ENCODE measurements at regions not wholly inside any gene's neighbourhood (a gene's known extent, or its start where the extent isn't known, plus 50 kb on each side); places are given as distances from the start of the nearest gene placed in this dataset.
"Not testable (repeated sequence)": the region's sequence is repeated elsewhere in the genome, so short reads cannot be mapped to it uniquely, and the experiment has no call there.

DNA sequence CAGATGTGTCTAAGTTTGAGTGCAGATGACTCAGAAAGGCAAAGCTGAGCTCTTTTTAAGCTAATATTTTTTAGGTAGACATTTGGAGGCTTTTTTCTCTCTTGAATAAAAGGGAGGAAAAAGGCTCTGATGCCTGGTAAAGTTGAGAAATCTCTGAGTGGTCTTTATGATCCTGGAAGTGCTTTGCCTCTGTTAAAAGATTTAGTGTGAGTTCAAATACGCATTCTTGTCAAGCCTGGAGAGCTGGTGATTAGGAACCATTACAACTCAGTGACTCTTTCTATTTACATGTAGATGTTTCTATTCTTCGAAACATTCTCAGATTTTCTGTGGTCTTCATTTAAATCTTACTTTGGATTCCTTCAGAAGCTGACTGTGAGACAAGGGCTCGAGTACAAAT, 143.4 kb upstream of the MED14 start:
- H3K27me3 Mint-ChIP-seq (ENCODE audit: low read depth) = peaks cover 42% of the 10 kb centered on the region
- no peak overlapping the region for H3K27ac Mint-ChIP-seq
- DNase-seq = no peak
- ATAC-seq (replicated peaks in 1 of 2) = no peak
- H3K9me3 Mint-ChIP-seq = no peaks in the 10 kb centered on the region
- H3K36me3 Mint-ChIP-seq (ENCODE audit: insufficient read depth in 2 of 2) = no peaks in the 10 kb centered on the region
- no peaks in the 10 kb centered on the region for H3K4me1 Mint-ChIP-seq (ENCODE audit: low read depth)
- H3K4me3 Mint-ChIP-seq = no peak overlapping the region

DNA sequence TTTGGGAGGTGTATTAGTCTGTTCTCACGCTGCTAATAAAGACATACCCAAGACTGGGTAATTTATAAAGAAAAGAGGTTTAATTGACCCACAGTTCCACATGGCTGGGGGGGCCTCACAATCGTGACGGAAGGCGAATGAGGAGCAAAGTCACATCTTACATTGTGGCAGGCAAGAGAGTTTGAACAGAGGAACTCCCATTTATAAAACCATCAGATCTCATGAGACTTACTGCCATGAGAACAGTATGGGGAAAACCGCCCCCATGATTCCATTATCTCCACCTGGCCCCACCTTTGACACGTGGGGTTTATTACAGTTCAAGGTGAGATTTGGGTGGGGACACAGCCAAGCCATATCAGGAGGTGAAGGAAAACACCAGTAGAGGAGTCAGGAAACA, 143.8 kb upstream of the MED14 start:
- ATAC-seq (replicated peaks in 1 of 2); H3K4me1 Mint-ChIP-seq (ENCODE audit: low read depth); H3K27ac Mint-ChIP-seq; H3K9me3 Mint-ChIP-seq; H3K36me3 Mint-ChIP-seq (ENCODE audit: insufficient read depth in 2 of 2); H3K4me3 Mint-ChIP-seq; DNase-seq: not testable (repeated sequence)
- H3K27me3 Mint-ChIP-seq (ENCODE audit: low read depth) = peaks cover 43% of the 10 kb centered on the region

DNA sequence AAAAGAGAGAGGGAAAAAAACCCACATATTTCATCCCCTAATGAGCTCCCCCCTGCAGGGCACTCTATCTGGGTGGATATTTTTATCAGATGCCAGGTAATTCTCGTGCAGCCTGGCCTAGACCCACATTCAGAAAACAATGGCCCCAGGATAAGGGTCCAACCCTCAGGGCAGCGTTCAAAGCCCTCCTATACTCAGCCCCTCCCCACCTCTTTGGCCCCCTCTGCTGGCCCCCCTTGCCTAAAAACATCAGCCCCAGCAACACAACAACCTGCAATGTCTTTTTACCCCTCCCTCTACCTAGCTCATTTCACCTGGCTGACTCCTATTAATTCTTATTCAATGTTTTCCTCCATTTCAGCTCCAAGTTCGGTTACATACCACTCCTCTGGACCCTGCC, 145.4 kb upstream of the MED14 start:
- H3K9me3 Mint-ChIP-seq = no peaks in the 10 kb centered on the region
- no peaks in the 10 kb centered on the region for H3K36me3 Mint-ChIP-seq (ENCODE audit: insufficient read depth in 2 of 2)
- DNase-seq = no peak
- no peaks in the 10 kb centered on the region for H3K4me1 Mint-ChIP-seq (ENCODE audit: low read depth)
- ATAC-seq (replicated peaks in 1 of 2) = no peak
- H3K27me3 Mint-ChIP-seq (ENCODE audit: low read depth) = peaks cover 34% of the 10 kb centered on the region
- no peak overlapping the region for H3K27ac Mint-ChIP-seq
- H3K4me3 Mint-ChIP-seq = no peak overlapping the region

DNA sequence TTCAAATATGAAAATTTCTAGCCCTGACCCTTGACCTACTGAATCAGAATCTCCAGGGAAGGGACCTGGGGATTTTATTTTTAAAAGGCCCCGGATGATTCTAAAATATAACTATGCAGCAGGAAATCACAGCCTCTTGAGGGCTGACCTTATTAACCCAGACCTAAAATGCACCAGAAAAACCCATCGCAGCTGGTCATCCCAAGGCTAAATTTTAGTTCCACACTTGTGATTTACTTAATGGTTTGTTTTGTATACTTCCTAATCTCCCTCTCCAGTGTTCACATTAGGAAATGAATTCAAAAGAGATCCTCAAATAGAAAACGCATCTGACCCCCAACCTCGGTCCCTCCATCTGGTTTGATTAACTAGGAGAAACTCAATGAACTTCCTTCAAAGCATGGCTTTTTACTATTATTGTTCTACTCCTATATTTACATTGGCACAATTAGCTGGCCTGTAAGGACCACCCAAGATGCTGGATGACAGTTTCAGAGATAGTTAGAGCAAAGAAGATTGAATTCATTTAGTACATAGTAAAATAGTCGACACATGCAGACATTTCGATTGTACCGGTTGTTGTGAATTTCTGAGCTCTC, 147.8 kb upstream of the MED14 start:
- Mint-ChIP-seq H3K4me1 (ENCODE audit: low read depth) (no peaks in the 10 kb centered on the region), H3K4me3 (no peak overlapping the region), H3K36me3 (ENCODE audit: insufficient read depth in 2 of 2) (no peaks in the 10 kb centered on the region), H3K27me3 (ENCODE audit: low read depth) (peaks cover 36% of the 10 kb centered on the region), H3K27ac (no peak overlapping the region), H3K9me3 (no peaks in the 10 kb centered on the region)
- DNase-seq = no peak
- ATAC-seq (replicated peaks in 1 of 2) = no peak

DNA sequence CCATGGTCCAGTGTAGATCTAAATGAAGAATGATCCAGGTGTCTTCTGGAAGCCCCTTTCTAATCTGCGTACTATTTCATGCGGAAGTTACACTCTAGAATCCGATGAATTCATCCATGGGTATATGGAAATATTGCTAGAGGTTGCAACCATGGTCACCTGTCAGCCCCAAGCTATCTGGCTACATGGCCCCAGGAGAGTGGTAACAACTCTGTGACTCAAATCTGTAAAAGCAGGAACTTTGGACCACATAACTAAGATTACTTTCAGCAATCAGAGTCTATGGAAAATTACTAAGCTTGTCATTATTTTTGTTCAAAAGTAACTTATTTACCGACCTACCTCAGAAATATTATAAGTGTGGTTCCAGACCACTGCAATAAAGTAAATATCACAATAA, 150.6 kb upstream of the MED14 start:
- no peaks in the 10 kb centered on the region for H3K36me3 Mint-ChIP-seq (ENCODE audit: insufficient read depth in 2 of 2)
- no peaks in the 10 kb centered on the region for H3K4me1 Mint-ChIP-seq (ENCODE audit: low read depth)
- DNase-seq = no peak
- no peak overlapping the region for H3K27ac Mint-ChIP-seq
- H3K9me3 Mint-ChIP-seq = no peaks in the 10 kb centered on the region
- no peak overlapping the region for H3K4me3 Mint-ChIP-seq
- peaks cover 38% of the 10 kb centered on the region for H3K27me3 Mint-ChIP-seq (ENCODE audit: low read depth)
- no peak for ATAC-seq (replicated peaks in 1 of 2)

DNA sequence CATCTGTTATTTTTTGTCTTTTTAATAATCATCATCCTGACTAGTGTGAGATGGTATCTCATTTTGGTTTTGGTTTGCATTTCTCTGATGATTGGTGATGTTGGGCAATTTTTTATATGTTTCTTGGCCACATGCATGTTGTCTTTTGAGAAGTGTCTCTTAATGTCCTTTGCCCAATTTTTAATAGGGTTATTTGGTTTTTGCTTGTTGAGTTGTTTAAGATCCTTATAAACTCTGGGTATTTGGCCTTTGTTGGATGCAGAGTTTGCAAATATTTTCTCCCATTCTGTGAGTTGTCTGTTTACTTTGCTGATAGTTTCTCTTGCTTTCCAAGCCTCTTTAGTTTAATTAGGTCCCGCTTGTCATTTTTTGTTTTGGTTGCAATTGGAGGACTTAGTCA, 152.1 kb upstream of the MED14 start:
- ATAC-seq (replicated peaks in 1 of 2) = no peak
- Mint-ChIP-seq H3K27ac (no peak overlapping the region), H3K4me3 (no peak overlapping the region), H3K27me3 (ENCODE audit: low read depth) (peaks cover 40% of the 10 kb centered on the region), H3K9me3 (peaks cover 0 to 2% of the 10 kb centered on the region in 2 donors), H3K4me1 (ENCODE audit: low read depth) (no peaks in the 10 kb centered on the region), H3K36me3 (ENCODE audit: insufficient read depth in 2 of 2) (no peaks in the 10 kb centered on the region)
- no peak for DNase-seq

DNA sequence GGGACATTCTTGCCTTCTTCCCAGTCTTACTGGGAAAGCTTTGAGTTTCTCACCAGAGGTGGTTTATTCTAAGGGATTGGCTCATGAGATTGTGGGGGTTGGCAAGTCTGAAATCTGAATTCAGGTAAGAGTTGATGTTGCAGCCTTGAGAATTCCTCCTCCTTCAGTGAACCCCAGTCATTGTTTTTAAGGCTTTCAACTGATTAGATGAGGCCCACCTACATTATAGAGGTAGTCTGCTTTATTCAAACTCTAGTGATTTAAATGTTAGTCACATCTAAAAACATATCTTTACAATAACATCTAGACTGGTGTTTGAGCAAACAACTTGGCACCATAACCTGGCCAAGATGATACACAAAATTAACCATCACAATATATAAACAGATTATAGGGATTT, 156.5 kb upstream of the MED14 start:
- H3K36me3 Mint-ChIP-seq (ENCODE audit: insufficient read depth in 2 of 2) = no peaks in the 10 kb centered on the region
- no peak for ATAC-seq (replicated peaks in 1 of 2)
- no peak overlapping the region for H3K4me3 Mint-ChIP-seq

DNA sequence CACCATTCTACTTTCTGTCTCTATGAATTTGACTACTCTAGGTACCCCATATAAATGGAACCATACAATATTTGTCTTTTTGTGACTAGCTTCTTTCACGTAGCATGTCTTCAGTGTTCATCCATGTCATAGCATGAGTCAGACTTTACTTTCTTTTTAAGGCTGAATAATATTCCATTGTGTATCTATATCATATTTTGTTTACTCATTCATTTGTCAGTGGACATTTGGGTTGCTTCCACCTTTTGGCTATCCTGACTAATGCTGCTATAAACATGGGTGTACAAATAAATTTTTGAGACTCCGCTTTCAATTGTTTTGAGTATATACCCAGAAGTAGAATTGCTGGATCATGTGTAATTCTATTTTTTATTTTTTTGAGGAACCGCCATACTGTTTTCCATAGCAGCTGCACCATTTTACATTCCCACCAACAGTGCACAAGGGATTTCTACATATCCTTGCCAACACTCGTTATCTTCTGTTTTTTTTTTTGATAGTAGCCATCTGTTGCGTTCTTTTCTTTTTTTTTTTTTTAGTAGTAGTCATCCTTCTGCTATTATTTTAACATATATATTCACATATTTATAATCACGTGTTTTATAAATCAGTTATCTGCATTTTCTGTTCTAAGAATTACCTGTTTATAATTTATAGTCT, 158.0 kb upstream of the MED14 start:
- H3K27me3 Mint-ChIP-seq (ENCODE audit: low read depth) = peaks cover 35% of the 10 kb centered on the region
- H3K9me3 Mint-ChIP-seq = peaks cover 0 to 2% of the 10 kb centered on the region in 2 donors
- H3K36me3 Mint-ChIP-seq (ENCODE audit: insufficient read depth in 2 of 2) = no peaks in the 10 kb centered on the region
- H3K27ac Mint-ChIP-seq = no peak overlapping the region
- no peak for ATAC-seq (replicated peaks in 1 of 2)
- H3K4me1 Mint-ChIP-seq (ENCODE audit: low read depth) = no peaks in the 10 kb centered on the region
- no peak for DNase-seq
- no peak overlapping the region for H3K4me3 Mint-ChIP-seq

More for the DNA sequence above, 156.5 kb upstream of the MED14 start:
- Mint-ChIP-seq H3K27me3 (ENCODE audit: low read depth) (peaks cover 43% of the 10 kb centered on the region), H3K9me3 (peaks cover 0 to 2% of the 10 kb centered on the region in 2 donors), H3K4me1 (ENCODE audit: low read depth) (no peaks in the 10 kb centered on the region), H3K27ac (no peak overlapping the region)
- DNase-seq = no peak

DNA sequence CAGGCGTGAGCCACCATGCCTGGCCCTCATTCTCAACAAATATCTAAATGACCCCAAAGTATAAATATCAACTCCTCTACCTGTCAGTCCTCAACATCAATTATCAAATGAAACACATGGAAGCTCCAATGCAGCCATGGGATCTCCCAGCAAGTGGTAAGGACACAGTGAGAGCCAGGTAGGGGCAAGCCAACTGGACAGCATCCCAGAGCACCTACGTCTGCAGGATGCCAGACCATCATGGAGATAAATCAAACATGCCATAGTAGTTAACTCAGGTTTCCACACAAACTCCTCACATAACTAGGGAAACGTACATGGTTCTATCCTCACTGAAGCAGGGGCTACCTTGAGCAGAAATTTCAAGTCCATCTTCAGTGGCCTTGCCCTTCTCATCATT, 159.9 kb upstream of the MED14 start:
- Mint-ChIP-seq H3K36me3 (ENCODE audit: insufficient read depth in 2 of 2) (no peaks in the 10 kb centered on the region), H3K27me3 (ENCODE audit: low read depth) (peaks cover 38% of the 10 kb centered on the region), H3K4me3 (no peak overlapping the region), H3K27ac (no peak overlapping the region), H3K4me1 (ENCODE audit: low read depth) (no peaks in the 10 kb centered on the region), H3K9me3 (peaks cover 0 to 2% of the 10 kb centered on the region in 2 donors)
- ATAC-seq (replicated peaks in 1 of 2) (no peak), DNase-seq (no peak)

DNA sequence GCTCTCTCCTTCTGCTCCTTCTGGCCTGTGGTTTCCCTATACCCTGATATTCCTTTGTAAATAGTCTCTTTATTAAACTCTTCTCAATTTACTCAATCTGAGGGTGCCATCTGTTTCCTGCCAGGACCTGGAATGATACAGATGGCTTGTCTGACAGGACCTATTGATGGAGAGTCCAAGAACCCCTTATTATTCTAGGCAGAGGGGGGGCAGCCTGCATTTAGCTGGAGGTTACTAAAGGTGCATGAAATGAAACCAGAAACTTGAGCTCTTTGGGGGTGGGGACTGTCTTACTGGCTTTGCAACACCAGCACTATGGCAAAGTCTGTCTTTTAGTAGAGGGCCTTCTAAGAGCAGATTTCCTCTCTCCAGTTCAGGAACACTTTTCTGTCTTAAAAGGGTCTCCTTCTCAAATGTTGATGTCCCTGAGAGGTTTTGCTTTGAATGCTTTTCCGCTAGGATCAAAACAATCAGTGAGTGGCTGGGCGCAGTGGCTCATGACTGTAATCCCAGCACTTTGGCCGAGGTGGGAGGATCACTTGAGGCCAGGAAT, 162.5 kb upstream of the MED14 start:
- H3K27ac Mint-ChIP-seq = no peak overlapping the region
- ATAC-seq (replicated peaks in 1 of 2) (no peak), DNase-seq (no peak)
- no peaks in the 10 kb centered on the region for H3K9me3 Mint-ChIP-seq
- no peaks in the 10 kb centered on the region for H3K36me3 Mint-ChIP-seq (ENCODE audit: insufficient read depth in 2 of 2)
- H3K4me1 Mint-ChIP-seq (ENCODE audit: low read depth) = no peaks in the 10 kb centered on the region
- H3K27me3 Mint-ChIP-seq (ENCODE audit: low read depth) = peaks cover 54% of the 10 kb centered on the region
- no peak overlapping the region for H3K4me3 Mint-ChIP-seq

DNA sequence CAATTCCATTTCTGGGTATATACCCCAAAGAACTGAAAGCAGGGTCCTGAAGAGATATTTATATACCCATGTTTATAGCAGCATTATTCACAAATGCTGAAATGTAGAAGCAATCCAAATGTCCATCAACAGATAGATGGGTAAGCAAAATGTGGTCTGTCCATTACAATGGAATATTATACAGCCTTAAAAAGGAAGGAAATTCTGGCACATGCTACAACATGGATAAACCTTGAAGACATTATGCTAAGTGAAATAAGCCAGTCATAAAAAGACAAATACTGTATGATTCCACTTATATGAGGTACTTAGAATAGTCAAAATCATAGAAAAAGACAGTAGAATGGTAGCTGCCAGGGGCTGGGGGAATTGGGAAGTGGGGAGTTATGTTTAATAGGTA, 169.4 kb upstream of the MED14 start:
- H3K27ac Mint-ChIP-seq; H3K4me3 Mint-ChIP-seq; H3K9me3 Mint-ChIP-seq; ATAC-seq (replicated peaks in 1 of 2); DNase-seq; H3K36me3 Mint-ChIP-seq (ENCODE audit: insufficient read depth in 2 of 2); H3K4me1 Mint-ChIP-seq (ENCODE audit: low read depth): not testable (repeated sequence)
- peaks cover 22% of the 10 kb centered on the region for H3K27me3 Mint-ChIP-seq (ENCODE audit: low read depth)

DNA sequence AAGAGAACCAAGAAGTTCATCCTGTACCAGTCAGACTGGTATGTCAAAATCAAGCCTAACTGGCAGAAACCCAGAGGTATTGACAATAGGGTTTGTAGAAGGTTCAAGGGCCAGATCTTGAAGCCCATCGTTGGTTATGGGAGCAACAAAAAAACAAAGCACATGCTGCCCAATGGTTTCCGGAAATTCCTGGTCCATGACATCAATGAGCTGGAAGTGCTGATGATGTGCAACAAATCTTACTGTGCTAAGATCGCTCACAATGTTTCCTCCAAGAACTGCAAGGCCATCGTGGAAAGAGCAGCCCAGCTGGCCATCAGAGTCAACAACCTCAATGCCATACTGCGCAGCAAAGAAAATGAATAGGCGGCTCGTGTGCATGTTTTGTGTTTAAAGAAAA, 172.7 kb upstream of the MED14 start:
- peaks cover 9% of the 10 kb centered on the region for H3K27me3 Mint-ChIP-seq (ENCODE audit: low read depth)
- H3K4me3 Mint-ChIP-seq = no peak overlapping the region
- H3K27ac Mint-ChIP-seq = no peak overlapping the region
- H3K36me3 Mint-ChIP-seq (ENCODE audit: insufficient read depth in 2 of 2) = no peaks in the 10 kb centered on the region
- H3K9me3 Mint-ChIP-seq = no peaks in the 10 kb centered on the region
- H3K4me1 Mint-ChIP-seq (ENCODE audit: low read depth) = no peaks in the 10 kb centered on the region
- ATAC-seq (replicated peaks in 1 of 2) = no peak
- DNase-seq = no peak

DNA sequence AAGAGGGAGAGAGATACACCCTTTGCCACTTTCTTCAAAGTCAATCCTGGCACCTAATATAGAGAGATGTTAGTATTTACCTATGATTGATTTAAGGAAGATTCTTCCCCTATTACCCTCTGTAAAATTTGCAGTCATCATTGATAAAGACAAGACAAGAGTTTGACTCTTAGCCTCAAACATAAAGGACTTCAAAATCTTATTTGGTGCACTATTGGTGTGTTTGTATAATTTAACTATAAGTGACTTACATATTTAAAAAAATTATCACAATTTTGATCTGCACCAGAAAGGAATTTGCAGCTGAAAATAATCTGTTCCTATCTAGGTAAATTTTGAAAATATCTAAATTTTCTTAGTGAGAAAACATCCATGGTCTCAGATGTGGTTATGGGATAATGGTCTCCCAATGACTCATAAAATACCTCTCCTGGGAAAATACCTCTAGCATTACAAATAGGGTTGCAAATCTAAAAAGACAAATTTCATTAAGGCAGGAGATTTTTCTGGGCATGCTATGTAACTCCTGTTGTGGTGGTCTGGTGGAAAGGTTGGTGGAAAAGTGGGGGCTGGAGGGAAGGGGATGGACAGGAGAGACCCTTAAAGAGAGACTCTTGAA, 173.6 kb upstream of the MED14 start:
- no peaks in the 10 kb centered on the region for H3K36me3 Mint-ChIP-seq (ENCODE audit: insufficient read depth in 2 of 2)
- H3K27me3 Mint-ChIP-seq (ENCODE audit: low read depth) = peaks cover 9% of the 10 kb centered on the region
- no peak overlapping the region for H3K27ac Mint-ChIP-seq
- H3K4me3 Mint-ChIP-seq = no peak overlapping the region
- no peaks in the 10 kb centered on the region for H3K4me1 Mint-ChIP-seq (ENCODE audit: low read depth)
- DNase-seq = no peak
- ATAC-seq (replicated peaks in 1 of 2) = no peak
- H3K9me3 Mint-ChIP-seq = no peaks in the 10 kb centered on the region

Measured in activated T-cell treated with anti-CD3 and anti-CD28 coated beads, Interleukin-2, amount 50 U/mL, for 72 hours (primary cell).